ENCODE measurements at regions not wholly inside any gene's neighbourhood (a gene's known extent, or its start where the extent isn't known, plus 50 kb on each side); places are given as distances from the start of the nearest gene placed in this dataset.

DNA sequence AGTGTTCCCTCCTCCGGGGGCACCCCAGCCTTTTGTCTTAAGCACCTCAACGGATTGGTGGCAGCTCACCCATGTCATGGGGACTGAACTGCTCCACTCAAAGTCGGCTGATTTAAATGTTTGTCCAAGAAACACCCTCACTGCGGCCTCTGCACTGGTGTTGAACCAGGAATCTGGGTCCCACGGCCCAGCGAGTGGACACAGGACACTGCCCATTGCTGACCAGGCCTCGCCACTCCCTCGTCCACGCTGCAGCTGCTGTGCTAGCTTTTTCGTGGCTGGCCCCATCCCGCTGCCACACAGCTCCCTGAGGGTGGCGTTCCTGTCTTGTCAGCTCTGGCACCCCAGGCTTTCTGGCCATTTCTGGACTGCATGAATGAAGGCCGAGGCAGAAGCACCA is 646.2 kb downstream of the BRD1 start:
- no peak for DNase-seq (ENCODE audit: low read depth in 2 of 2)

GRCh38 chr22:49180683-49181024 is 647.0 kb downstream of the BRD1 start:
- no peak for DNase-seq (ENCODE audit: low read depth in 2 of 2)

- DNase-seq (ENCODE audit: low read depth in 2 of 2), result no peak
These were observed 647.6 kb downstream of the BRD1 start for GRCh38 chr22:49179886-49180682.

DNA sequence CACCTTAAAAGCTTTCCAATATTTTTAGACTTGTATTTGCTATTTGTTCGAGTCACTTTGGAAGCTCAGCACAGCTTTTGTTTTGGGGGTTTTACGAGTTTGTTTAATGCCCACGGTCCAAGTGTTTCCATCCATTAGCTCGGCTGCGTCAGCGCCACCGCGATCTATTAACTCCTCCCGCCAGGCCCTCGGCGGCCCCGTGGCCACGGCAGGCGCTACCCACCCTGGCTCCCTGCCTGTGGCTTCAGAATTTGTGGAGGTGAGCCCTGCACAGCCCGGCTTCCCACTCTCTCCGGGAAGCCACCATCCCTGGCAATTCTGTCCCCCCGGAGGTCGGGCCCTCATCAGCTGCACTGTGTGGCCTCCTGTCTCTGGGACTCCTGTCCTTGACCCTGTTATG is 648.5 kb downstream of the BRD1 start:
- no peak for DNase-seq (ENCODE audit: low read depth in 2 of 2)

DNA sequence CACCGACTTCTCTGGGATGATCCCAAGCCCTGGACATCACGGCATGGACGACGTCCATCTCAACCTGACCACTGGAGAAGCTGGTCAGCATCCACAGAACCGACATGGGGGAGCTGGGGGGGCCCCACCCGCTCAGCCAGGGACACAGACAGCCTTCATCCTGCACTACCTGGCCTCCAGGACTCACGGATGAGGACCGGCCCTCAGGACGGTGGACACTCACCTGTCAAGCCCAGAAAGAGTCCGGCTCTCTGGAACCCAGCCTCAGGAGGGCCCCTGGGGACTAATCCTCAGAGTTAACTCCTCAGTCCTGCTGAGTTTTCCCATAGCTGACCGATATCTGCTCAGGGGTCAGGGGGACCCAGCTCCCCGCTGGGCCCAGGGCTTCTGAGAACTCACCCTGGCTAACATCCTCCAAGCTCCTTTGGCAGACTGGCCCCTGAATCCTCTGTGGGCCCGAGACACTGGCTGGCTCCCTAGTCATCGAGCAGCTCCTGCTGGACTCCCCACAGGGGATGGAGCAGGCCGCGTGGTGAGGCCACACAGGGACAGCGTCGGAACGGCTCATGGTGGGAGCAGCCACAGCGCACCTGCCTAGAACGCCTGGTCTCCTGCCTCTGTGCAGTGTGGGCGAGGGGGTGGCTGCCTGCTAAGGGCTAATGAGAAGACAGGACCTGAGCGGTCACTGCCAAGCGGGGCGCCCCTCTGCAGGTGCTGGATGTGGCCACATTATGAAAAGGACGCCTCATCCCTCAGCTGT is 649.2 kb downstream of the BRD1 start:
- DNase-seq (ENCODE audit: low read depth in 2 of 2), result no peak

- DNase-seq (ENCODE audit: low read depth in 2 of 2), result no peak
These were observed 650.0 kb downstream of the BRD1 start for GRCh38 chr22:49177666-49178065.

GRCh38 chr22:49176956-49177355 is 650.7 kb downstream of the BRD1 start:
- no peak for DNase-seq (ENCODE audit: low read depth in 2 of 2)

- no peak for DNase-seq (ENCODE audit: low read depth in 2 of 2)
These were observed 657.6 kb downstream of the BRD1 start for GRCh38 chr22:49170053-49170452.

DNA sequence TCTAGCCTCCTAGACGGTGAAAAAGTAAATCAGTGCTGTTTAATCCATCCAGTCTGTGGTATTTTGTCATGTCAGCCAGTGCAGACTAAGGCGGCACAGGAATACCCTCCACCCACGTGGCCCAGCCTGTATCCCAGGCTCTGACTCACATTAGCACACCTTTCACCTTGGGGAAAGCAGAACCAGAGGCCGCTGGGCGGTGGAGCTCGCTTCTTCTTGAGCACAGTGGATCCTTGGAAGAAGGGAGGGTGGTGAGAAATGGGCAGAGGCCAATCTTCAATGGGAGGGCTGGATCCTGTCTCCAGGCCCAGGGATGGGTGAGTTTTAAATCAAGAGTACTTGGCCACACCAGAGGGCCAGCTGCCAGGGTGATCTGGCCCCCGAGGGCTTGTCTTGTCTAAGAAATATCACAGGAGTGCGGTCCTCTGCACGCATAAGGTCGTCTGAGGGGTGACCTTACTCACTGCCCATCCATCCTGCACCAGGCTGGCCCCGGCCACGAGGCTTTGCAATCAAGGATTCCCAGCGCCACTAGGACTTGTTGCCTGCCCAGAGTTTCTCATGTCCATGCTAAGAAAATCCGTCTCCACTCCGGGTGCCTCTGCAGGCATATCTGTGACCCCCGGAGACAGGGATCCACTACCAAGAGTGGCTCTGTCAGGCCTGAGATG is 658.5 kb downstream of the BRD1 start:
- no peak for DNase-seq (ENCODE audit: low read depth in 2 of 2)

GRCh38 chr22:49168219-49168813 is 659.4 kb downstream of the BRD1 start:
- DNase-seq (ENCODE audit: low read depth in 2 of 2), result no peak

DNA sequence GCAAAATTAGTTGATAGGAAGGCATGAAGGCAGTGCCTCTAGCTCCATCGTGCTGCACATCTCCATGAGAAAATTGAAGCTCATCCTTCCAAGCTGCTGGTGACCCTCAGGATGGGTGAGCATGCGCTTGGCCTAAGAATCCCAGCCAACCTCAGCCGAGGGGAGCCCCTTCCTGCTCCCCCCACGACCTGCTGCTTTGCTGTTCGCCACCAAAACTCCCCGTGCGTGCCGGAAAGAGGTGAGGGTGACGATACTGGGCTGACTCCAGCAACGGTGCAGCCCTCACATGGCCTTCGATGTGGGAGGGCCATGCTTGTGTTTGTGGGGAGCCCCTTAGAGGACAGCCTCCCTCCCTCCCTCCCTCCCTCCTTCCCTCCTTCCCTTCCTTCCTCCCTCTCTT is 660.9 kb downstream of the BRD1 start:
- no peak for DNase-seq (ENCODE audit: low read depth in 2 of 2)

- DNase-seq (ENCODE audit: low read depth in 2 of 2), result no peak
These were observed 661.5 kb downstream of the BRD1 start for GRCh38 chr22:49166211-49166610.

DNA sequence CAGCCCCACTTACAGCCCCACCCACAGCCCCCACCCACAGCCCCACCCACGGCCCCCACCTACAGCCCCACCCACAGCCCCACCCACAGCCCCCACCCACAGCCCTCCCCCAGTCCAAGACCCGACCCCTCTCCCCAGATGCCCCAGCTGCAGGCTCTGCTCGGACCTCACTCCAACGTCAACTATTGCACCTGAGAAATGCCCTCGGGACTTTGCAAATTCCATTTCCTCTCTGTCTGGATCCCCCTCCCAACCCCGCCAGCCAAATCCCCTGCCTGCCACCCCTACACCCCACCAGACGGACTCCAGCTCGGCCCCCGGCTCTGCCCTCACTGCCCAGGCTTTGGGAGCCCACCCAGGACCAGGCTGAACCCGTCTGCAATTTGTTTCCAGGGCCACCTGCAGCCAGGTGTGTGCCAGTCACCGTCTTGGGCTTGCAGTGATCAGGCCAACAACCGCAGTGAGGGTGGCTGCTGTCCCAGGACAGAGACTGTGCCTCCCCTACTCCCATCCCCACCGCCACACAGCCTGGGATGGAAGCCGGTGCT is 662.8 kb downstream of the BRD1 start:
- DNase-seq (ENCODE audit: low read depth in 2 of 2), result no peak

- no peak for DNase-seq (ENCODE audit: low read depth in 2 of 2)
These were observed 663.5 kb downstream of the BRD1 start for GRCh38 chr22:49163960-49164690.

DNA sequence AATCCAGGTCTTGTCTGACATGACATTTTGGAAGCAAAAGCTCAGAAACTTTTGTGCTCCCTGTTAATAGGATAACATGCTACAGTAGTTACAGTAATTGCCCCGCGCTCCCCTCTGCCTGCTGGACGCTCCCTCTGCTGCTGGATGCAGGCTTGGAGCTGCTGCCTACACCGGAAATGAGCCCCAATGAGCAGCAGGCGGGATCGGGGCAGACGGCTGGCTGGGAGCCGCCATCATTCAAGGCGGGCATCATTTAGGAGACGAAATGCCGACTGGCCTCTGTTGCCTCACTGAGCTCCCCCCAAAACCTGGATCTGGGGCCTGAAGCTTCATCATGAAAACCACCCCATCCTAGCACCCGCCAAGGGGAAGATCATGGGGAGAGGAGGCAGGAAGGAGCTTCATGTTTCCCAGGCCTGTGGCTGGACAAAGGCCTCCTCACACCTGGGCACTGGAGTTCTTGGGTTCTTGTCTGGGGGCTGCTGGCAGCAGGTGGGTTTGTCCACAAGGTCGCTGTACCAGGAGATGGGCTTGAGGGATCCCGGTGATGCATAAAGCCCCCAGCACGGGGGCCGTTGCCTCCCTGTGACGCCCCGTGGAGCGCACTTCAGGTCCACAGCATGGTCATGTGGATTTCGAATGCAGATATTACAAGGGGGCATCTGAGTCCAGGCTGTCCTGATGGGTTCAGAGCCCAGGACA is 664.3 kb downstream of the BRD1 start:
- DNase-seq (ENCODE audit: low read depth in 2 of 2), result no peak

GRCh38 chr22:49162841-49163240 is 664.8 kb downstream of the BRD1 start:
- DNase-seq (ENCODE audit: low read depth in 2 of 2), result no peak

DNA sequence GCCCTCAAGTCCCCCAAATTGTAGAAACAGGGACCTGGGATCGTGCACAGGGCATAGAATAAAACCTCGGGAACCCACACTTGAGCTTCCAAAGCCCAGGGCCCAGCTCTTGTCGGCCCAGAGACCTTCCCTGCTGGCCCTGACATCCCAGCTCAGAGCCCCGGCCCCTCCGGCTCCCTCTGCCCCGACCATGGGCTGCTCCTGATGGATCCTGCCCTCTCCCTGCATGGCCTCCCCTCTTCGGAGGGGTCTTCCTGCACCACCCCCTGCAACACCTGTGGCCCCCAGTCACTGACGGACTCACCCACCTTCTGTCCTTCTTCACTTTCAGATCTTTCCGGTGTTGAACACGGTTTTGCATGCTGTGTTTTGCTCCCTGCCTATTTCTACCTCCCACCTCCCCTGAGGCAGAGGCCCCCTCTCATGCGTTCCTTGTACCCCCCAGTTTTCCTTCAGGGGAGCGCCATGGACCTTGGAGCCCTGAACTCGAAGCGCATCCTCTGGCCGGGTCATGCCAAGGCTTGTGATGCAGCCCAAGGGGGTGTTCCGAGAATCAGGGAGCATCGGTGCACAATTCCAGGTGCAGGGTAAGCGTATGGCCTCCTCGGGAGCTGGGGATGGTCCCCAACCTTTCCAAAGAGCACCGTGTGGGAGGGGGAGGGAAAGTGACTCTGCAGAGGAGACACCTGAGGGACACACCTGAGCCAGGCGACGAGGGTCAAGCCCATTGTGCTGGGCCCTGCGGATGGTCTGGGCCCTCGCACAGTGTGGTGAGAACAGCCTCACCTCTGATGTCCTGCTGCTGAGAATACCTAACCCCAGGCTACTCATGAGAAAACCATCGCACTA is 666.4 kb downstream of the BRD1 start:
- no peak for DNase-seq (ENCODE audit: low read depth in 2 of 2)

DNA sequence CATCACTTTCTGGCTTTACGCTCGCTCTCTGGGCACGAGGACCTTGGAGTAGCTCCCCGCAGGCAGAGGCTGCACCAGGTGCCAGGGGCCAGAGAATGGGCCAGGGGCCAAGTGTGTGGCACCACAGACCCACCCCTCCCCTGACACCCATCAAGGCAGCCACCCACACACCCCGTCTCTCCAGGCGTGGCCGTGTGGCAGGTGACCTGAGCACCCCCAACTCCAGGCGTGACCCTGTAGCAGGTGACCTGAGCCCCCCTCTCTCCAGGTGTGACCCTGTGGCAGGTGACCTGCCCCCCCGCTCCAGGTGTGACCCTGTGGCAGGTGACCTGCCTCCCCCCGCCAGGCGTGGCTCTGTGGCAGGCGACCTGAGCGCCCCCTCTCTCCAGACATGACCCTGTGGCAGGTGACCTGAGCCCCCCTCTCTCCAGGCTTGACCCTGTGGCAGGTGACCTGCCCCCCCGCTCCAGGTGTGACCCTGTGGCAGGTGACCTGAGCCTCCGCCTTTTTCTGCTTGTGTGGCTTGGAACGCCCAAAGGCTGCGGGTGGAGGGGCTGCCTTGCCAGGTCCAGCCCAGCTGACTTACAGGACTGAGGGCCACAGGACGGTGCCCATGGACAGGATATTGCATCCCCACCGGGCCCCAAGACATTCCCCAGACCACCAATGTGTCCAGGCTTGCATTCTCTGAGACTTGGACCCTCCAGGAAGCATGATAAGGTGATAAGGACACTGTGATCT is 667.2 kb downstream of the BRD1 start:
- DNase-seq (ENCODE audit: low read depth in 2 of 2), result no peak

- no peak for DNase-seq (ENCODE audit: low read depth in 2 of 2)
These were observed 668.0 kb downstream of the BRD1 start for GRCh38 chr22:49159711-49160110.
